ENCODE measurements at regions not wholly inside any gene's neighbourhood (a gene's known extent, or its start where the extent isn't known, plus 50 kb on each side); places are given as distances from the start of the nearest gene placed in this dataset.

GRCh38 chrX:39499996-39500395, 597.8 kb downstream of the BCOR start:
- DNase-seq (ENCODE audit: low read depth in 2 of 2): no peak

DNA sequence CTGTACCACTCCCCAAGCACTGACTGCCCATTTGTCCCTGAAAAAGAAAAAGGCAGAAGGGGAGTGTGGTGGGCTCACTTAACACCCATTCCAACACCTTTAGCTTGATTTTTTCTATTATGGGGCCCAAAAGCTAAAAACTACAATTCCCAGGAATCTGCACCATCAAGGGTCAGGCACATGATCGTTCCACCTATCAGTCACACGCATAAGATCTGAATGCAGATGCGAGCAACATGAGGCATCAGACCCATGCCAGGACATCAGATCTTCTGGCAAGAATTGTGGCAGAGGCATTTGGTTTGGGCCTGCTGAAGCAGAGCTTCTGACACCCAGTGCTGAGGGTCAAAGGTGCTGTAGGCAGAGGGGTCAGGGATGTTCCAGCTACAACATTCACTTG, 595.9 kb downstream of the BCOR start:
- no peak for DNase-seq (ENCODE audit: low read depth in 2 of 2)

GRCh38 chrX:39502486-39502885, 595.3 kb downstream of the BCOR start:
- no peak for DNase-seq (ENCODE audit: low read depth in 2 of 2)

- no peak for DNase-seq (ENCODE audit: low read depth in 2 of 2)
These were observed 593.5 kb downstream of the BCOR start for GRCh38 chrX:39504227-39504626.

GRCh38 chrX:39504850-39505259, 592.9 kb downstream of the BCOR start:
- no peak for DNase-seq (ENCODE audit: low read depth in 2 of 2)

DNA sequence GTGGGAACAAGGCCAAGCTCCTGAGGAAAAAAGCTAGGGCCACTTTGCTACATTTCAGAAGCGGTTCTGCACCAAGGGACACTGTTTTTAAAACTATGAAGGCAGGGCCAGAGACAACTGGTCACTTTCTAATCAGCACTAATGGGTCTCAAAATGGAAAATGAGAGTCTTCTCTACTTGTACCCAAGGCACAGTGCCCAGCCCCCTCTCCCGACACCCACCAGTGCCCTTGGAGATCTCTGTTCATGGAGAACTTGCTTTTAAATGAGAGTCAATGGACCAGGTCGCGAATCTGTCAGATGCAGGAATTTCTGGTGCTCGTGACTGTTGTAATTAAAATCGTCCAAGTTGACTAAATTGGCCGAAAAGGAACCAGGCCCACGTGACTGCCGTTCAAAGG, 591.6 kb downstream of the BCOR start:
- DNase-seq (ENCODE audit: low read depth in 2 of 2): no peak

DNA sequence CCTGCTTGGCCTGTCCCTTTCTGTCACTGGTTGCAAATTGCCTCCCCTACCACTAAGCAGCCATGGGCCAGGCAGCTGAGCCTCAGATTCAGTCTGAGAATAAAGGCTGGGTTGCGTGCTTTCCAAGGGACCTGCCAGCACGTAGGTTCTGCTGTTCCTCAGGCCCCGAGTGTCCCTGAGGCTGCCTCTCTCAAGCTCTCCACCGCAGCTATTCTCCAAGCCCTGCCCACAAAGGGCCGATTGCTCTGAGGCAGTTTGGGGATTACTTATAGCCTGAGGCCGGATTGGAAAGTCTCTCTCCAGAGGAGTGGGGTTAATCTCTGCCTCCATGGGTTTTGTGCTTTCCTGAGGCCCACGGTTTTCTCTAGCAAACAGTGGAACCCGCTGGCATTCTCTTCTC, 590.7 kb downstream of the BCOR start:
- no peak for DNase-seq (ENCODE audit: low read depth in 2 of 2)

- no peak for DNase-seq (ENCODE audit: low read depth in 2 of 2)
These were observed 590.0 kb downstream of the BCOR start for GRCh38 chrX:39507617-39508299.

GRCh38 chrX:39508300-39508692, 589.5 kb downstream of the BCOR start:
- DNase-seq (ENCODE audit: low read depth in 2 of 2): no peak

DNA sequence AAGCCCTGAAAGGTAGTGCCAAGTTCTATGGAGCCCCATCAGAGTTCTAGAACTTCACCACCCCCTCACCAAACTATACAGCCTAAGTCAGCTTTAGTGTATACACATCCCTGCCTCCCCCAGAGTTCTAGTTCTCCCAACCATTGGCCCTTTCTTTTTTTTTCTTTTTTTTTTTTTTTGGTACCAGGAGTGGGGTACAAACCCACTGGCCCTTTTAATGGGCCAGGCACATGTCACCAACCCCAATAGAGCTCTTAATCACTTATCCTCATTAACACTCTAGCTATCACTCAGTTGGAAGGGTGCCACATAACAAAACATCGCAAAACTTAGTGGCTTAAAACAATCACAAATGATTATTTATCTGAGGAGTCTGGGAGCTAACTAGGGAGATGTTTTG, 588.6 kb downstream of the BCOR start:
- DNase-seq (ENCODE audit: low read depth in 2 of 2): no peak

GRCh38 chrX:39513836-39514235, 583.9 kb downstream of the BCOR start:
- no peak for DNase-seq (ENCODE audit: low read depth in 2 of 2)

DNA sequence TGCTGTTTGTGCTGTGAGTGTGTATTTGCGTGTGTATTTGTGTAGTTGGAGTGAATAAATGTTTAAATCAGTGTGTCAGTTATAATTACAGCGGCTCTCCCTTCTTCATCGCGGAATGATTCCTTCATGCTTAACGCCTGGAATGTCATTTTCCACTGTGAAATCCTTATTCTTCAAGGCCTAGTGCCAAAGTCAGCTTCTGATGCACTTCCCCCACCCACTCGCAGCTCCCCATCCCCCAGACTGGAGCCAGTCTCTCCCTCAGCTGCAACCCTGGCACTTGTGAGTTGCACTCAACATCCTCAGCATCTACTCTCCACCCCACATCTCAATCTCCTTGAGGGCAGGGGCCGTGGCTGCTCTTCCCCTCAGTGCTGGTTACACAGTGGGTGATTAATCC, 583.0 kb downstream of the BCOR start:
- no peak for DNase-seq (ENCODE audit: low read depth in 2 of 2)

- DNase-seq (ENCODE audit: low read depth in 2 of 2): no peak
These were observed 581.3 kb downstream of the BCOR start for GRCh38 chrX:39516427-39516841.

- no peak for DNase-seq (ENCODE audit: low read depth in 2 of 2)
These were observed 579.2 kb downstream of the BCOR start for GRCh38 chrX:39518476-39519029.

DNA sequence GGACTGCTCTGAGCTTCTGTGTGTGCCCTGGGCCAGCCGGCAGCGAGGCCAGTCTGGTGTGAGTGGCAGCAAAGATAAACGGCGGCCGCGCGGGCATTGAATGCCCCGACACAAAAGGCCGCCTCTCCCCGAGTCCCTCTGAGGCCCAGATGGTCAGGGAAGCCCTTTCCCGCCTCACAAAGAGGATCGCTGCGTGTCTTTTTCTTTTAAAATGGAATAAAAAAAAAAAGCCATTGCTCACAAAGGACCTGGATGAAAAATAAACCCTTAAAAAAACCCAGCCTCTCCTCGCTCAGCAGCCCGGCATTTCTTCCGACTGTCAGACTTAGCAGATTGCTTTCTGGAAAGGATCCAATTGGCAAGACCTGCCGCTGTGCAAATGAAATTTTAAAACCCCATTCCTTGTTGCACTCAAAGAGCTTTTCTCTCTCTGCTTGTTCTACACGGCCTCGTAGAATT, 578.7 kb downstream of the BCOR start:
- DNase-seq (ENCODE audit: low read depth in 2 of 2): no peak

- DNase-seq (ENCODE audit: low read depth in 2 of 2): no peak
These were observed 578.0 kb downstream of the BCOR start for GRCh38 chrX:39519566-39520301.

GRCh38 chrX:39525758-39526157, 572.0 kb downstream of the BCOR start:
- no peak for DNase-seq (ENCODE audit: low read depth in 2 of 2)

GRCh38 chrX:39527025-39527424, 570.7 kb downstream of the BCOR start:
- DNase-seq (ENCODE audit: low read depth in 2 of 2): no peak

GRCh38 chrX:39528161-39528916, 569.4 kb downstream of the BCOR start:
- no peak for DNase-seq (ENCODE audit: low read depth in 2 of 2)

GRCh38 chrX:39532761-39533160, 565.0 kb downstream of the BCOR start:
- DNase-seq (ENCODE audit: low read depth in 2 of 2): no peak

GRCh38 chrX:39534949-39535348, 562.8 kb downstream of the BCOR start:
- DNase-seq (ENCODE audit: low read depth in 2 of 2): no peak

- no peak for DNase-seq (ENCODE audit: low read depth in 2 of 2)
These were observed 561.5 kb downstream of the BCOR start for GRCh38 chrX:39536211-39536610.
